Small intestine (tissue), 7 donors: ENCODE measurements at regions not wholly inside any gene's neighbourhood (a gene's known extent, or its start where the extent isn't known, plus 50 kb on each side); places are given as distances from the start of the nearest gene placed in this dataset.
A peak's percentile ranks its signal among the peaks of the same experiment; 100 is the strongest.

Experiments
- DNase-seq, 2 donors: peaks; one replicate each; pipeline versions ENCODE4 v3.0.0 to v3.0.0-alpha.2; 2013
- FAIRE-seq: peaks from 2 replicates; lab custom pipeline; 2012; peaks lifted over from hg19 to GRCh38; lab: Jason Lieb, UNC
- H3K27ac ChIP-seq, 3 donors: one replicate each; pipeline ENCODE4 v1.5.1; 2013; ENCODE audit warnings: low read length in 2 of 3, mild to moderate bottlenecking in 2 of 3, control low read depth in 1 of 3, inconsistent platforms in 1 of 3, low read depth in 1 of 3, moderate library complexity in 1 of 3
- H3K27me3 ChIP-seq, 3 donors: one replicate each; pipeline ENCODE4 v1.6.1; 2013; ENCODE audit warnings: low read length in 3 of 3, inconsistent platforms in 1 of 3; ENCODE audit not compliant: control insufficient read depth in 3 of 3, insufficient read depth in 3 of 3
- H3K36me3 ChIP-seq, 3 donors: one replicate each; pipeline ENCODE4 v1.6.1; 2013; ENCODE audit warnings: low read length in 3 of 3, inconsistent platforms in 1 of 3, low read depth in 1 of 3, mild to moderate bottlenecking in 1 of 3, moderate library complexity in 1 of 3; ENCODE audit not compliant: control insufficient read depth in 3 of 3, insufficient read depth in 2 of 3
- H3K4me1 ChIP-seq, 3 donors: one replicate each; pipeline ENCODE4 v1.6.1; 2013; ENCODE audit warnings: low read length in 2 of 3, inconsistent platforms in 1 of 3, low read depth in 1 of 3, mild to moderate bottlenecking in 1 of 3, moderate library complexity in 1 of 3; ENCODE audit not compliant: control insufficient read depth in 3 of 3, insufficient read depth in 2 of 3
- H3K4me3 ChIP-seq, 3 donors: one replicate each; pipeline ENCODE4 v1.5.1; 2013; ENCODE audit warnings: low read length in 3 of 3, control low read depth in 1 of 3, inconsistent platforms in 1 of 3, low read depth in 1 of 3, mild to moderate bottlenecking in 1 of 3, moderate library complexity in 1 of 3
- H3K9me3 ChIP-seq, 2 donors: one replicate each; pipeline ENCODE4 v1.6.1; 2013; ENCODE audit warnings: low read depth in 1 of 2, low read length in 1 of 2; ENCODE audit not compliant: control insufficient read depth in 2 of 2, insufficient read depth in 1 of 2
- WGBS, 3 donors: extraction: QIAGEN DNeasy Blood & Tissue Kit; methylation state at CpG; one replicate each; pipeline ENCODE4 v1.1.7; 2013; 5-methylcytosine and 5-hydroxymethylcytosine counted together
- donor health status: healthy with polysubstance abuse.
- donor health status: control.
- donor health status: control.
- donor health status: Bipolar disorder and iron deficiency.
- donor health status: healthy.

DNA sequence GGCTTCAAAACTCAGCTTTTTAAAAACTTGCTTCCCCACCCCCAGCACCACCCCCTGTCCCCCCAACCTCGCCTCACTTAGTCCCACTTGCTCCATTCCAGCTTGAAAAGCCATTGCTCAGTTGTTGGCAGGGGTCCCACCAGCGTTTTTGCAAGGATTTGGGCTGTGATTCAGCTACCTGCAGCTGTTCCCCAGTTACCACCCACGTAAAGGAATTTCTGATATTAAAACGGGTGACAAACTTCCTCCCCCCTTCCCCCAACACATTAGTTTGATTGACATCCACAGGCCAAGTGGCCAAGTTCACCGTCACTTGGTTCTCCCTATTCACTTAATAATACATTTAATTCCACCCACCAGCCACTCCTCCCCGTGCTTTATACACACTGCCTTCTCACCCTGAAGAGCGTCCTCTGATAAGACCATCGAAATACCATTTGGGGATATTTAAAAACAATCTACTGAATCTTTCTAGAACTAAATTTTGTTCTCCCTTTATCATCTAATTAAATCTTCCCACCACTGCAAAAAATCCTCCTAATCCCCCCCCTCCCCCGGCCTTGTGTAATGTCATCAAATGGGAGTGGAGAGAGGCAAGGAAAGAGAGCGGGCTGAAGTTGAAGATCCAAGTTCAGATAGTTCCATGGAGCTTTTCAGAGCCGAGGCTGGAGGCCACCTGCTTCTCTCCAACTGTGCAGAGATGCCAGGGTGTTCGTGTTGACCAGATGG, 55.1 kb downstream of the SOX9 start:
- FAIRE-seq = no peak
- WGBS, 3 donors = 18 to 43% (median 27%) methylated on average over 12 of the region's 12 CpGs
- no peak overlapping the region for H3K4me3 ChIP-seq

DNA sequence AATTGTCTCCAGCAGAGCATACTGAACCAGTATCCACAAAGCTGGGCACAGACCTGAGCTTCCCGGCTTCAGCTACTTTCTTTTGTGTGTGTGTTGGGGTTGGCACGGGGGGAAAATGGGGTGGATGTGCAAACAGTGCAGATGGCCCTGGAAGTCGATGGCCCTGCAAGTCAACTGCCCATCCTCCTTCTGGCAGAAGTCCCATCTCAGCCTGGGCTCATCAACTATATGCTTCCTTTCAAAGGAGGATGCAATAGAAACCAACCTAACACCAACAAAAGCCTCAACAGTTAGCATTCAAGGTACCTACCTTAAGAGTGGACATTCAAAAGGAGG, 55.7 kb downstream of the SOX9 start:
- Histone ChIP-seq H3K27ac (no peak overlapping the region), H3K36me3 (no peaks in the 10 kb centered on the region), H3K27me3 (no peaks in the 10 kb centered on the region), H3K9me3 (no peaks in the 10 kb centered on the region), H3K4me3 (no peak overlapping the region), H3K4me1 (peaks cover 2 to 20% (median 4%) of the 10 kb centered on the region in 3 donors)
- 19 to 46% (median 31%) methylated on average over 3 of the region's 3 CpGs for WGBS, 3 donors
- no peak for FAIRE-seq
- peak in 1 of 2 donors; percentile 11 for DNase-seq

More for the DNA sequence above, 55.1 kb downstream of the SOX9 start:
- Histone ChIP-seq H3K27ac (no peak overlapping the region), H3K36me3 (no peaks in the 10 kb centered on the region), H3K27me3 (no peaks in the 10 kb centered on the region), H3K4me1 (peaks cover 2 to 20% (median 4%) of the 10 kb centered on the region in 3 donors), H3K9me3 (no peaks in the 10 kb centered on the region)
- DNase-seq = no peak

DNA sequence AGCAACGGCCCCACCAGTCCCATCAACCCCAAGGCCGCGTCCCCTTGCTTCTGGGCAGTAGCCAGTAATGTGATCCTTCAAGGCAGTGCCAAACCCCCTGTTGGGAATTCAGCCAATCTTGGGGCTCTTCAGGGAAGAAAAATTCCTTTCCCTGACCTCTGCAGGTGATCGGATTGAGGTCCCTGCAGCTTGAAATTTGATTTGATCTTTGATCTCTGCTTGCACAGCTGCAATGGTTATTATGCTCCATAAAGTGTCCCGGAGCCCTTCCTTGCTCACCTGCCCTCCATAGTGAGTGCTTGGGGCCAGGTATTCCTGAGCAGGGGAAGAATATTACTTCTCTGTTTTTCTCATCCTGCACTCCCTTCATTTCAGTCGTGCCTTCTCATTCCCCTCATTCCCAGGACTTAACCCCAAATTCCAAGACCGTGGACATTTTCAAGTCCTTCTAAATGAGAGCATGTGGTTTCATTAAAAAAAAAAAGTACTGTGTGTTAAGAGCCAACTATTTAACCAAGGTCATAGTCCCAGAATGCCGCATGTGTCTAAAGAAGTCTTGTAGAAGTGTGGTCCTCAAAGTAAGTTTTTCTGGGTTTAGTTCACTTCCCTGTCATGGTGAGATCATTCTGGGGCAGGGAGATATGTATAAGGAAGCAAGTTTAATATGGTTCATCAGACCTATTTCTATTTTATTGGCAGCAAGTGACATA, 56.3 kb downstream of the SOX9 start:
- no peaks in the 10 kb centered on the region for H3K9me3 ChIP-seq
- no peak overlapping the region for H3K4me3 ChIP-seq
- H3K36me3 ChIP-seq = no peaks in the 10 kb centered on the region
- peaks cover 2 to 20% (median 4%) of the 10 kb centered on the region in 3 donors for H3K4me1 ChIP-seq
- DNase-seq = peak; percentile 68 to 75
- FAIRE-seq = no peak
- peak overlapping the region in 2 of 3 donors; percentile 4 to 53 for H3K27ac ChIP-seq
- H3K27me3 ChIP-seq = no peaks in the 10 kb centered on the region
- 14 to 48% (median 29%) methylated on average over 8 of the region's 8 CpGs for WGBS, 3 donors

DNA sequence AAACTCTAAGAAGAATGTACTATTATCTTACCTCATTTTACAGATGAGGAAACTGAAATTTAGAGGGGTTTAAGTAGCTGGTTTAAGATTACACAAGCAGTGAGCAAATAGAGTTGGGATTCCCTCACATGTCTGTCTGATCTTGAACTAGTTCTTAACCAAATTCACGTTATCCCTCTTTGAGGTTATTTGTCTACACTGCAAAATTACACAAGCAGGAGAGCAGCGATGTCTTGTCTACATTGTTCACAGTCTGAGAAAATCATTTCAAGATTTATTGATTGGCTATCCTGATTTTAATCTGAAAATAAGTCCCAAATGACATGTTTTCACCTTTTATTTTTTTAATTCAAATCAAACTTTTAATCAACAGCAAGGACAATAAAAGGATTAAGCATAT, 56.9 kb downstream of the SOX9 start:
- Histone ChIP-seq H3K4me3 (no peak overlapping the region), H3K4me1 (peaks cover 2 to 20% (median 4%) of the 10 kb centered on the region in 3 donors), H3K27ac (peak overlapping the region in 1 of 3 donors; percentile 53), H3K27me3 (no peaks in the 10 kb centered on the region), H3K9me3 (no peaks in the 10 kb centered on the region), H3K36me3 (no peaks in the 10 kb centered on the region)
- DNase-seq = no peak
- FAIRE-seq = no peak
- 42 to 64% (median 56%) methylated on average over 2 of the region's 2 CpGs for WGBS, 3 donors

DNA sequence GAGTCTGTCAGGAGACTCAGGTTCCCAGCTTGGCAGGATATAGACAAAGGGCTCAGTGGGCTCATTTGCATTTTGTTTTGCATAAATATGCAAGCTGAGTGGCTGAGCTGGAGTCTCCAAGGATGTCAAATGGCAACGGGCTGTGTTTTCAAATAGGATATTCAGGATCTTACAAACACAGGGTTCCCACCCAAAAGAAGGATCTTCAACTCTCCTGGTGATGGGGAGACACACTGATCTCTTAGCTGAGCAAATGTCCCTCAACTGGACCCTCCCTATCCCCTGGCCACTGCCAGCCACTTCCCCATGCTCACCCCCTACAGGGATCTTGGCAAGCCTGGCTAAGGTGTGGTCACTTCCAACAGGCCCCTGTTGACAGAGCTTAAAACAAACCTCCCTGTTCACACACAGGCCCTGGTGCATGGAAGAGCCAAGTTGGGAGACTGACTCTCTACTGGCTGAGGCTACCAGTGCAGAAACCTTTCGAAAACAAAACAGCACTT, 61.6 kb downstream of the SOX9 start:
- FAIRE-seq (no peak), DNase-seq (no peak)
- Histone ChIP-seq H3K36me3 (no peaks in the 10 kb centered on the region), H3K27me3 (no peaks in the 10 kb centered on the region), H3K27ac (no peak overlapping the region), H3K9me3 (no peaks in the 10 kb centered on the region), H3K4me3 (no peak overlapping the region), H3K4me1 (peaks cover 0 to 7% (median 0%) of the 10 kb centered on the region in 3 donors)
- 68 to 81% (median 79%) methylated on average over 2 of the region's 2 CpGs for WGBS, 3 donors

DNA sequence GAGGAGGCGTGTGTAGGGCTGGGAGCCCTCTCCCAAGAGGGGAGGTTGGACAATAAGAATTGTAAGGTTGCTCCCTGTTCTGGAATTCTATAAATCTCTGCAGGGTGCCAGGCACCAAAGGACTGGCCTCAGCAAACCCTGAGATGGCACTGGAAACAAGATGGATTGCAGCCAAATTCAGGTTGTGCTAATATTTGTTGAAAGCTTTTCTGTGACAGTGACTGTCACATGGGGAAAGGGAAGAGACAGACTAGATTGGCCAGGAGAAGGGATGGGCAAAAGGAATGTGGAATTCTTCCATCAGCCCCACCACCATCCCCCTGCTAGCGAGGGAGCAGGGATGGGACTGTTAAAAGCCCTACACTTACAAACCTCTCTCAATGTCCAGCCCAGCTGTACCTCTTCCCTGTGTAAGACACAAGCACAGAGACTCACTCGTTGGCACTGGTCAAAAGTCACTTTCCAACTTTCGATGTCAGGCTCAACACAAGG, 62.4 kb downstream of the SOX9 start:
- Histone ChIP-seq H3K4me3 (no peak overlapping the region), H3K4me1 (no peaks in the 10 kb centered on the region), H3K27me3 (no peaks in the 10 kb centered on the region), H3K36me3 (no peaks in the 10 kb centered on the region), H3K9me3 (no peaks in the 10 kb centered on the region), H3K27ac (no peak overlapping the region)
- 84 to 91% (median 90%) methylated on average over 4 of the region's 4 CpGs for WGBS, 3 donors
- FAIRE-seq (no peak), DNase-seq (no peak)

DNA sequence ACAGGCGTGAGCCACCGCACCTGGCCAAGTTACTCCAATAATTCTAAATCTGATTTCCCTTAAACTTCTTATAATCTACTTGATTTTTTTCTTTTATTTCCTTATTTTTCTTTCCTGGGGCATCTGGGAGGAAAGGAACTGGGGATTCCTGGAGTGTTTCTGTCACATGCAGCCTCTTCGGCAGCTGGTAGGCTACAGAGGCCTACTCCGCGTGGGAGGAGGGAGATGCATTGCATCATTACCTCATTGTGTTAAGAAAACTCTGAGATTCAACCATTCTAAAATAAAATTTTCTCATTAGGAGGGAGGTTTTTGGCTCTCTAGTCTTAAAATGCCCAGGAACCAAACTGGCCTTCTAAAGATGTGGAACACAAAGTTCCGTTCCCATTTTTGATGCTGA, 64.0 kb downstream of the SOX9 start:
- no peak overlapping the region for H3K27ac ChIP-seq
- no peaks in the 10 kb centered on the region for H3K9me3 ChIP-seq
- no peak overlapping the region for H3K4me3 ChIP-seq
- no peaks in the 10 kb centered on the region for H3K27me3 ChIP-seq
- no peaks in the 10 kb centered on the region for H3K36me3 ChIP-seq
- WGBS, 3 donors = 90 to 92% (median 91%) methylated on average over 6 of the region's 6 CpGs
- DNase-seq (no peak), FAIRE-seq (no peak)
- H3K4me1 ChIP-seq = no peaks in the 10 kb centered on the region

DNA sequence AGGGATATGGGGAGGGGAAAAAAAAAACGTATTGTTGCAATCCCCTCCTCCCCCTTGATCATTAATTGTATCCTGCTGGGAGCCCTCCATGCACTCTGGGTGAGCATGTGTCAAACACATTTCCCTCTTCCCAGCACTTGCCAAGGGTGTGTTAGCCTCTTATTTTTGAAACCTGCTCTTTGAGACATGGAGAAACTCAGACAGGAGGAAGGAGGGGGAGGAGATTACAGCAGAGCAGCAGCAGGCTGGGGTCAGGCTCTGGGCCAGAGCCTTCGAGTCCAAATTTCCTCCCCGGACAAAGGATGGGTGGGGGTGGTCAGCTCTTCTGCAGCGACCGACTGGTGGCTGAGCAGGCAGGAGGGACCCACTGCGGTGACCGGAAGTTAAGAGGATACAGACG, 64.7 kb downstream of the SOX9 start:
- H3K27me3 ChIP-seq = no peaks in the 10 kb centered on the region
- no peaks in the 10 kb centered on the region for H3K36me3 ChIP-seq
- 49 to 65% (median 65%) methylated on average over 8 of the region's 8 CpGs for WGBS, 3 donors
- H3K9me3 ChIP-seq = no peaks in the 10 kb centered on the region
- H3K27ac ChIP-seq = no peak overlapping the region
- FAIRE-seq (no peak), DNase-seq (no peak)
- H3K4me1 ChIP-seq = no peaks in the 10 kb centered on the region
- no peak overlapping the region for H3K4me3 ChIP-seq
